Stomach smooth muscle (tissue), 2 donors: ENCODE measurements at regions not wholly inside any gene's neighbourhood (a gene's known extent, or its start where the extent isn't known, plus 50 kb on each side); places are given as distances from the start of the nearest gene placed in this dataset.

Experiments
- H3K27ac ChIP-seq: one replicate; pipeline ENCODE4 v1.7.0; 2013; ENCODE audit warnings: mild to moderate bottlenecking, low read length, inconsistent platforms
- H3K27me3 ChIP-seq, 2 donors: one replicate each; pipeline ENCODE4 v1.7.0; 2013; ENCODE audit warnings: low read length in 2 of 2; ENCODE audit not compliant: insufficient read depth in 2 of 2, control insufficient read depth in 1 of 2
- H3K36me3 ChIP-seq, 2 donors: one replicate each; pipeline ENCODE4 v1.7.0; 2013; ENCODE audit warnings: low read length in 2 of 2; ENCODE audit not compliant: control insufficient read depth in 2 of 2, insufficient read depth in 2 of 2
- H3K4me1 ChIP-seq: one replicate; pipeline ENCODE4 v1.7.0; 2013; ENCODE audit warnings: low read length; ENCODE audit not compliant: control insufficient read depth, insufficient read depth
- H3K4me3 ChIP-seq, 2 donors: one replicate each; pipeline ENCODE4 v1.7.0; 2013; ENCODE audit warnings: low read length in 2 of 2
- H3K9ac ChIP-seq, 2 donors: one replicate each; pipeline ENCODE4 v1.7.0; 2013; ENCODE audit warnings: low read length in 2 of 2, mild to moderate bottlenecking in 1 of 2
- H3K9me3 ChIP-seq, 2 donors: one replicate each; pipeline ENCODE4 v1.7.0; 2013; ENCODE audit warnings: low read length in 2 of 2; ENCODE audit not compliant: control insufficient read depth in 2 of 2
- donor health status: healthy.
- donor health status: Pancreatic carcinoma.

GRCh38 chr19:28966737-28967399 lies 246.1 kb downstream of the UQCRFS1 start:
- Histone ChIP-seq H3K27ac (no peak overlapping the region), H3K4me1 (no peaks in the 10 kb centered on the region), H3K4me3 (no peak overlapping the region), H3K9me3 (no peaks in the 10 kb centered on the region), H3K36me3 (no peaks in the 10 kb centered on the region), H3K9ac (no peak overlapping the region), H3K27me3 (no peaks in the 10 kb centered on the region)

- no peak overlapping the region for H3K27ac ChIP-seq
- H3K36me3 ChIP-seq = no peaks in the 10 kb centered on the region
- H3K27me3 ChIP-seq = no peaks in the 10 kb centered on the region
- no peak overlapping the region for H3K9ac ChIP-seq
- no peak overlapping the region for H3K4me3 ChIP-seq
- H3K4me1 ChIP-seq = no peaks in the 10 kb centered on the region
- H3K9me3 ChIP-seq = no peaks in the 10 kb centered on the region
Observed at GRCh38 chr19:28964500-28964899, 248.5 kb downstream of the UQCRFS1 start.

GRCh38 chr19:28963486-28964250 lies 249.3 kb downstream of the UQCRFS1 start:
- Histone ChIP-seq H3K9ac (no peak overlapping the region), H3K27me3 (no peaks in the 10 kb centered on the region), H3K4me3 (no peak overlapping the region), H3K4me1 (no peaks in the 10 kb centered on the region), H3K27ac (no peak overlapping the region), H3K9me3 (no peaks in the 10 kb centered on the region), H3K36me3 (no peaks in the 10 kb centered on the region)

- Histone ChIP-seq H3K4me3 (no peak overlapping the region), H3K9me3 (no peaks in the 10 kb centered on the region), H3K9ac (no peak overlapping the region), H3K27ac (no peak overlapping the region), H3K27me3 (no peaks in the 10 kb centered on the region), H3K36me3 (no peaks in the 10 kb centered on the region), H3K4me1 (no peaks in the 10 kb centered on the region)
Observed at GRCh38 chr19:28961772-28962500, 251.0 kb downstream of the UQCRFS1 start.

GRCh38 chr19:28960986-28961705 lies 251.8 kb downstream of the UQCRFS1 start:
- Histone ChIP-seq H3K9ac (no peak overlapping the region), H3K36me3 (no peaks in the 10 kb centered on the region), H3K27me3 (no peaks in the 10 kb centered on the region), H3K4me3 (no peak overlapping the region), H3K27ac (no peak overlapping the region), H3K9me3 (no peaks in the 10 kb centered on the region), H3K4me1 (no peaks in the 10 kb centered on the region)

GRCh38 chr19:28960586-28960985 lies 252.4 kb downstream of the UQCRFS1 start:
- no peaks in the 10 kb centered on the region for H3K9me3 ChIP-seq

GRCh38 chr19:28956961-28957360 lies 256.0 kb downstream of the UQCRFS1 start:
- Histone ChIP-seq H3K4me1 (no peaks in the 10 kb centered on the region), H3K9ac (no peak overlapping the region), H3K36me3 (no peaks in the 10 kb centered on the region), H3K9me3 (no peaks in the 10 kb centered on the region), H3K27ac (no peak overlapping the region), H3K27me3 (no peaks in the 10 kb centered on the region), H3K4me3 (no peak overlapping the region)

More at GRCh38 chr19:28960586-28960985, 252.4 kb downstream of the UQCRFS1 start:
- Histone ChIP-seq H3K27ac (no peak overlapping the region), H3K4me3 (no peak overlapping the region), H3K36me3 (no peaks in the 10 kb centered on the region), H3K4me1 (no peaks in the 10 kb centered on the region), H3K9ac (no peak overlapping the region), H3K27me3 (no peaks in the 10 kb centered on the region)

- Histone ChIP-seq H3K4me1 (no peaks in the 10 kb centered on the region), H3K27ac (no peak overlapping the region), H3K27me3 (no peaks in the 10 kb centered on the region), H3K9me3 (no peaks in the 10 kb centered on the region), H3K4me3 (no peak overlapping the region), H3K9ac (no peak overlapping the region), H3K36me3 (no peaks in the 10 kb centered on the region)
Observed at GRCh38 chr19:28956421-28956820, 256.5 kb downstream of the UQCRFS1 start.

GRCh38 chr19:28949535-28949934 lies 263.4 kb downstream of the UQCRFS1 start:
- Histone ChIP-seq H3K4me1 (no peaks in the 10 kb centered on the region), H3K9ac (no peak overlapping the region), H3K36me3 (no peaks in the 10 kb centered on the region), H3K4me3 (no peak overlapping the region), H3K27me3 (no peaks in the 10 kb centered on the region), H3K27ac (no peak overlapping the region), H3K9me3 (no peaks in the 10 kb centered on the region)

GRCh38 chr19:28949027-28949426 lies 263.9 kb downstream of the UQCRFS1 start:
- Histone ChIP-seq H3K27me3 (no peaks in the 10 kb centered on the region), H3K9me3 (no peaks in the 10 kb centered on the region), H3K36me3 (no peaks in the 10 kb centered on the region), H3K9ac (no peak overlapping the region), H3K4me1 (no peaks in the 10 kb centered on the region), H3K27ac (no peak overlapping the region), H3K4me3 (no peak overlapping the region)
